GM18507 (cell line): ENCODE measurements at regions not wholly inside any gene's neighbourhood (a gene's known extent, or its start where the extent isn't known, plus 50 kb on each side); places are given as distances from the start of the nearest gene placed in this dataset.
A peak's percentile ranks its signal among the peaks of the same experiment; 100 is the strongest.
"Not testable (repeated sequence)": the region's sequence is repeated elsewhere in the genome, so short reads cannot be mapped to it uniquely, and the experiment has no call there.

Experiments used
- DNase-seq: peaks from one replicate; pipeline ENCODE4 v3.0.0; 2011; ENCODE audit warnings: low read depth; ENCODE audit not compliant: insufficient read length; ENCODE audit errors: extremely low spot score
- FAIRE-seq: peaks from 2 replicates; lab custom pipeline; 2011; peaks lifted over from hg19 to GRCh38; lab: Jason Lieb, UNC

DNA sequence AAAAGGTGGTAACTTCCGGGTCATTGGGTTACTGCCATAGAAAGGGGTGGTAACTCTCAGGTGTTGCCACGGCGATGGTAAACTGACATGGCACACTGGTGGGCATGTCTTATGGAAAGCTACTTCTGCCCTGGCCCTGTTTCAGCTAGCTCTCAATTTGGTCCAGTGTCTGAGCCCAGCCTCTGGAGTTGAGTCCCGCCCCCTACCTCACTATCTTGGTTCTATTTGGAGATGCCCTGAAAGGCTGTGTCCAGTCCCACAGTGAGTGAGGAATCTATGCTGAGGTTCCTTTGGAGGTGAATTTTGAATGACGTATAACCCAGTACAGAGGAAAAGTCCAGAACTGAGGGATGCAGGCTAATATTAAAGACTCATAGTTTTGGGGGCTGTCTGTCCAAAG, 230.4 kb upstream of the PLGLB1 start:
- not testable (repeated sequence) for DNase-seq, FAIRE-seq

DNA sequence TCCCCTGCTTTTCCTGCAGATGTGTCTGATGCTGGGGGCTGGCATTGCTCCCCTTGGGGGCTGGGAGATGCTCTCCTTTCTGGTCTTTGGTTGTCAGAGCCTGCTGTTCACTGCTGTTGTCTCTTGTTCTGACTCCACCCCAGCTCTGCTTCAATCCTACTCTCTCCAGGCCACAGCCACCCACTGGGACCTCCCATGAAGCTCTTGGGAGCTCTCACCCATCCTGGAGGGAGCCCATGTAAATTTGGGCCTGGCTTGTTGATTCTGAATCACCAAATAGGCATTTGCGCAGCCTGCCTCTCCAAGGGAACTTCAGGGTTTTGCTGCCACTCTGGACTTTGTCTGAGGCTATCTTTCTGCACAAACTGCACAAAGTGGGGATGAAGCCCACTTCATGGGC, 232.9 kb upstream of the PLGLB1 start:
- not testable (repeated sequence) for FAIRE-seq, DNase-seq

GRCh38 chr2:87255410-87255809, 233.8 kb upstream of the PLGLB1 start:
- DNase-seq, FAIRE-seq: not testable (repeated sequence)

GRCh38 chr2:87258887-87259286, 237.2 kb upstream of the PLGLB1 start:
- not testable (repeated sequence) for DNase-seq, FAIRE-seq

DNA sequence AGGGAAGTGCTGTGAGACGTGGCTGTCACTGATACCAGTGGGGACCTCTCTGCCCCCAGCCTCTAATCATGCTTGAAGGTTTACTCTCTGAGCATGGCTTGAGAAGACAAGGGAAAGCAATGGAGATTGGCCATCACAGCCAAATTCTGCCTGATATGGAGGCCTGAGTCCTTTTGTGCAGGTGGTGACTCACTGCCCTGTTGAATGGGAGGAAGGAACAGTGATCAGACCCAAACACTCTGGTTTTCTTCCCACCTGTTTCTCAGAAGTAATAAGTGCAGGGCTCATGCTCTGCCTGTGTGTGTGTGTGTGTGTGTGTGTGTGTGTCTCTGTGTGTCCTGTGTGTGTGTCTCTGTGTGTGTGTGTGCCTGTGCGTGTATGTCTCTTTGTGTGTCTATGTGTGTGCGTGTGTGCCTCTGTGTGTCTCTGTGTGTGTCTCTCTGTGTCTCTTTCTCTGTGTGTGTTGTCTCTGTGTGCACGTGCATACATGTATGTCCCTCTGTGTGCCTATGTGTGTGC, 240.6 kb upstream of the PLGLB1 start:
- not testable (repeated sequence) for DNase-seq, FAIRE-seq

DNA sequence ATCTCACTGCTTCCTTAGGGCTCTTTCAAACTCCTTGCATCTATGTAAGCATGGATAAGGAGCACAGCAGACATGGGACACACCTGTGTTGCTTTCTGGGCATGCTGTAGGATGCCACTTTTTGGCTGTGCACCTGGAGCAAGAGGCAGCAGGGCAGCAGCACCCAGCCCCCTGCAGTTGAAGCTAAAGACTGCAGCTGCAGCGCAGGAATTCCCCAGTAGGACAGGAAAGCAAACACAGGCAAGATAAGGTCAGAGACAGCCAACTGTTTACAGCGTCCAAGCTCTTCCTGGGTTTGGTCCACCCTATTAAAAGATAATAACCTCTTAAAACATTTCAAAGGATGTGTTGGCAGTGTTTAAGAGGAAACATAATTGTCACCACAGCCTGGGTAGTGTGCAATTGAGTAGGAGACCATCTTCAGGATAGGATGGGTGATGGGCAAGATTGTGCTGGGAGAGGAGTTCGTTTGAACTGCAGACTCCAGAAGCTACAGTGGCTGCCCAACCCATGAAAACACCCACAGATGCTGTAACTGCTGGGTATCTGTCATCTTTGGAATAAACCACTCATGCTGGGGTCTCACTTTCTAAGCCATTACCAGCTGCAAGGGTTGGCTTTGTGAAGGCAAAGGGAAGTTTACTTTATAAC, 242.3 kb upstream of the PLGLB1 start:
- not testable (repeated sequence) for FAIRE-seq, DNase-seq

DNA sequence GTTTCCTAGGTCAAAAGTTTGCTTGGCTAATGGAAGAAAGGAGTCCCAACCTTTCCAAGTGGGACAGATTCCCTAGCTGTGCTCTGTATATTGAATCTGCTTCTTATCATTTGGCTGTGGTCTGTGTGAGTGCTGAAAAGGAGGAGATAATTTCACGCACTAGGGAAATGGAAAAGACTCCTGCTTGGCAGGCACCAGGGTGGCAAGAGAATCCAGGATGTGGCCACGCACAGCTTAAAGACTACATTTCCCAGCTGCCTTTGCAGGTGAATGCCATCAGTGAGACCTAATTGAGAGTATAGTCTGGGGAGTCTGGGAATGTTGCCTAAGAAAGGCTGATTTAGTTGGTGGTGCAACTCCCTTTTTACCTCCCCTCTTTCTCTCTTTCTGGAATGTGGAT, 253.5 kb upstream of the PLGLB1 start:
- DNase-seq, FAIRE-seq: not testable (repeated sequence)

DNA sequence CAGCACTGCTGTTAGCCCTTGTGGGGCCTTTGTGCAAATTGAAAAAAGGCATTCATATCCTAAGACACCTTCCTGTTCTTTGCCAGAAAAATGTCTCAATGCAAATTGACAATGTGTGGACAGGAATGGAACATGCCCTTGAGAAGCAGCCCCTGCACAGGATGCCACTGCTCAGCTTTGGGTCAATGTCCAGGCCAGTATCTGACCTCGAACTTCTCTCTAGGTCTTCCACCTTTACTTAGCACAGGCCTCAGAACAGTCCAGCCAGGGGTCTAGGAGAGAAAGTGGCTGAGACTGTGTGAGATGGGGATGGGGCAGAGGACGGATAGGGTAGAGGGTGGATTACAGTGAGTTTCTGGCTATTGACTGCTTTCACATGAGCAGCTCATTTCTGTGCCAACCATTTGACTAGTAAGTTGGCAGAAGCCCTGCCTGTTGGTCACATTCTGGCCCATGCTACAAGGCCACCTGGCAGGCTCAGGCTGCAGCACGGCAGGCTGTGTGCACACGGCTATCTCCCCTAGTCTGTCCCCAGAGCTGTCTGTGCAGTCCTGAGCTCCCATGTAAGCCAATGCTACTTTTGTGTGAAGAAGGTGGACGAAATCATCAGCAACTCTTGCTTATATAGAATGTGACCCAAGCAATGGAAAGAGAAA, 254.5 kb upstream of the PLGLB1 start:
- not testable (repeated sequence) for FAIRE-seq, DNase-seq

DNA sequence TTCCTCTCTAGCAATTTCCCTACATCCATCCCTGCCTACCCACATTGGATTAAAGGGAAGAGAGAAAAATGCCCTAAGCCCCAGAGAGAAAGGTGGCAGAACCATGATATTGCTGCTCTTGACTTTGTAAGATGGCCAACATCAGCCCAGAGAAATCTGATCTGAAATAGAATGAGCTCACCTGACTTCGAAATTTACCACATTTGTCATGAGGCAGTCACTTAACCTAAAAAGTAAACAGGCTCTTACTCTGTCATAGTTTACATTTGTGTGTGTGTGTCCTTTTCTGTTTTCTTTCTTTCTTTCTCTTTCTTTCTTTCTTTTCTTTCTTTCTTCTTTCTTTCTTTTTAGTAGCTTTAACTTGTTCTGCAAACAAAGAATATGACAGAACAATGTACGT, 255.0 kb upstream of the PLGLB1 start:
- FAIRE-seq = not testable (repeated sequence)

DNA sequence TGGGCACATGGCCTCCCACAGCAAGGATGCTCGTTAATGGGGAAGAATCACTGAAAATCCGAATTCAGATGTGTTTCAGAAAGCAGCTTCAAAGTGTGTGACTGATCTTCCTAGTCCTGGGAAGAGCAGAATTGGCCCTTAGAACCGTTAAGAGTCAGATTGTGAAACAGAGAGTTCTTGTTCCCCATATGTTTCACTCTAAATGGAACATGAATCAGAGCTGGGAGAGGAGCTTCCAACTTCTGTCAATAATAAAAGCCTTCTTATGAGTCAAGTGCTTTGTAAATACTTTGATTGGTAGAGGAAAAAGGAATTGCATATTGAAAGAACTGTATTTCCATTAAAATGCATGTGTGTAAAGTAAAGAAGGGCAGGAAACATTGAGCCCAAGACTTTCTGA, 256.1 kb upstream of the PLGLB1 start:
- not testable (repeated sequence) for DNase-seq, FAIRE-seq

More for the DNA sequence above, 255.0 kb upstream of the PLGLB1 start:
- not testable (repeated sequence) for DNase-seq

DNA sequence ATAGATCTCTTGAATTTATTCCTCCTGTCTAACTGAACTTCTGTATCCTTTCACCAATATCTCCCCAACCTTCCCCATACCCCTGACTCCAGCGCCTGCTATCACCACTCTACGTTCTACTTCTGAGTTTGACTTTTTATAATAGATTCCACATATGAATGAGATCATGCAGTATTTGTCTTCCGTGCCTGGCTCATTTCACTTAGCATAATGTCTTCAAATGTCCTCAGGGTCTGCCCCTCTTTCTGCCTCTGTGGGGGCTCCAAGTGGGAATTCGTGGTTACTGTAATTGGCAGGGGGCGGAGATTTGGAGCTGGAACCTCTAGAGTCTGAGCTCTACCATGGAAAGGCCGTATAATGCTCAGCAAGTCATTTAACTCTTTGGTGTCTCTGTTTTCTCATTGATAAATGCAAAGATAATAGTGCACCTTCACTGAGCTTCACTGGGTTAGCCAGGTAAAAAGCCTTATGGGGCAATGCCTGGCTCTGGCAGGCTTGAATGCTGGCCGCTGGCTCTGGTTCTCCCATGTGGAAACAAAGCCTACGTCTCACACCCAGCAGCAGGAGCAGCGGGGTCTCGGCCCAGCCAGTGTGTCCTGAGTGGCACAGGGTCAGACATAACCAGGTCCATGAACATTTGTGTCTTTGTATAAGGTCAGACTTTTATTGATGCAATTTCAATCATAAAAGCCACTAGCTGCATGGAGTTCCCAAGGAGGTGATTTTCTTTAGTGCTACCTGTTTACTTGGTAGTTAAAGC, 259.1 kb upstream of the PLGLB1 start:
- DNase-seq, FAIRE-seq: not testable (repeated sequence)

GRCh38 chr2:87283735-87284470, 262.3 kb upstream of the PLGLB1 start:
- FAIRE-seq, DNase-seq: not testable (repeated sequence)

DNA sequence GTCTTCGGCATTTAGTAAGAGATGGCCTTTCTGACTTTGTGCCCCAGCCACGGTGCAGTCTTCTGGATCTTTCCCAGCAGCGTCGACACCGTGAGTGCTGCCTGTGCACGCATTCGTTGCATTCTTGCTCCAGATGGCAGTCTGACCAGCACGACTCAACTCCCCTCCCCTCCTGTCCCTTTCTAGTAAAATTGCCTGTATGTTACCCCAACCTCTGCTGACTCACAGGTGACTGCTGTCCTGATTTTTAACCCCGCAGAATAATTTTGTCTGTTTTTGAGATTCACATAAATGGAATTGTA, 262.8 kb upstream of the PLGLB1 start:
- not testable (repeated sequence) for FAIRE-seq, DNase-seq

GRCh38 chr2:87285139-87285538, 263.5 kb upstream of the PLGLB1 start:
- FAIRE-seq, DNase-seq: not testable (repeated sequence)

- DNase-seq = not testable (repeated sequence)
- peak; percentile 71 for FAIRE-seq
Measured at GRCh38 chr2:87290566-87291307, 269.1 kb upstream of the PLGLB1 start.

- not testable (repeated sequence) for DNase-seq, FAIRE-seq
Measured at GRCh38 chr2:87291400-87292200, 270.0 kb upstream of the PLGLB1 start.

- not testable (repeated sequence) for FAIRE-seq, DNase-seq
Measured at GRCh38 chr2:87293931-87294594, 272.4 kb upstream of the PLGLB1 start.
